Progenitor cell of endocrine pancreas (in vitro differentiated cells): ENCODE measurements at regions not wholly inside any gene's neighbourhood (a gene's known extent, or its start where the extent isn't known, plus 50 kb on each side); places are given as distances from the start of the nearest gene placed in this dataset.

ENCODE experiments used
- DNase-seq: peaks from one replicate; pipeline ENCODE4 v3.0.0; 2021; ENCODE audit warnings: low spot score; ENCODE audit not compliant: unreplicated experiment
- H3K27ac Mint-ChIP-seq: 2 replicates; pipeline ENCODE4 v1.8.0; 2021; ENCODE audit warnings: mild to moderate bottlenecking, moderate library complexity, mixed read lengths
- H3K27me3 Mint-ChIP-seq: 2 replicates; pipeline ENCODE4 v1.8.0; 2021; ENCODE audit warnings: mixed read lengths
- H3K36me3 Mint-ChIP-seq: 2 replicates; pipeline ENCODE4 v1.8.0; 2022; ENCODE audit warnings: mixed read lengths; ENCODE audit not compliant: insufficient read depth
- H3K4me1 Mint-ChIP-seq: 2 replicates; pipeline ENCODE4 v1.8.0; 2021; ENCODE audit warnings: low read depth, mixed read lengths
- H3K4me3 Mint-ChIP-seq: 2 replicates; pipeline ENCODE4 v1.8.0; 2021; ENCODE audit warnings: low read depth, mild to moderate bottlenecking, moderate library complexity, mixed read lengths
- H3K9me3 Mint-ChIP-seq: 2 replicates; pipeline ENCODE4 v1.8.0; 2021; ENCODE audit warnings: low read depth, mixed read lengths
- CTCF ChIP-seq: fragments of 200-600 bp; sonication (generic); IDR thresholded peaks from one replicate; pipeline ENCODE4 v1.5.0; 2021; ENCODE audit warnings: antibody characterized with exemption, mild to moderate bottlenecking; ENCODE audit not compliant: unreplicated experiment

GRCh38 chr22:48647606-48648515 lies 1179.8 kb downstream of the BRD1 start:
- Mint-ChIP-seq H3K27ac (no peak overlapping the region), H3K4me3 (no peak overlapping the region), H3K9me3 (no peaks in the 10 kb centered on the region), H3K4me1 (no peaks in the 10 kb centered on the region), H3K27me3 (no peaks in the 10 kb centered on the region), H3K36me3 (no peaks in the 10 kb centered on the region)
- TF ChIP-seq CTCF, result no peak
- DNase-seq, result no peak

GRCh38 chr22:48647051-48647450 lies 1180.6 kb downstream of the BRD1 start:
- TF ChIP-seq CTCF, result no peak
- Mint-ChIP-seq H3K9me3 (no peaks in the 10 kb centered on the region), H3K36me3 (no peaks in the 10 kb centered on the region), H3K27me3 (no peaks in the 10 kb centered on the region), H3K4me1 (no peaks in the 10 kb centered on the region), H3K4me3 (no peak overlapping the region), H3K27ac (peak overlapping the region; percentile 41)
- DNase-seq, result no peak

- H3K27ac Mint-ChIP-seq, result no peak overlapping the region
- DNase-seq, result no peak
- no peak overlapping the region for H3K4me3 Mint-ChIP-seq
- no peaks in the 10 kb centered on the region for H3K27me3 Mint-ChIP-seq
- no peaks in the 10 kb centered on the region for H3K4me1 Mint-ChIP-seq
- H3K36me3 Mint-ChIP-seq, result no peaks in the 10 kb centered on the region
- TF ChIP-seq CTCF, result no peak
- no peaks in the 10 kb centered on the region for H3K9me3 Mint-ChIP-seq
Observed at GRCh38 chr22:48646216-48646925, 1181.3 kb downstream of the BRD1 start.

DNA sequence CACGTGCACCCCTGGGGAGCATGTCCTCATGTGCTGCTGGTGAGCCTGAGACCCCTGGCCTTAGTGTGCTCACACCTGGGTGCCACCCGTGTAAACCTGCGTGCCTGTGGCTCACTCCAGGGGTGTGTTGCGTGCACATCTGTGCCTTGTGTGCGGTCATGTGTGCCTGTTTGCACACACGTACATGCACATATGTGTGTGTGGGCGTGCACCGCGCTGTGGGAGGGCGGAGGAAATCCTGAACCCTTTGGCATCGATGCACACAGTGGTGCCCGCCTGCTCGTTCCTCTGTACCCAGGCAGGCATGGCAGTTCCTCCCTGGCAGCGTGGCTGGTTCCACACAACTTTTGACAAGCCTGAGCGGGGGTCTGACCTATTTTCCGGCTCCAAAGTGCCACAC lies 1181.9 kb downstream of the BRD1 start:
- no peak overlapping the region for H3K27ac Mint-ChIP-seq

More for the DNA sequence above, 1181.9 kb downstream of the BRD1 start:
- Mint-ChIP-seq H3K9me3 (no peaks in the 10 kb centered on the region), H3K36me3 (no peaks in the 10 kb centered on the region), H3K4me3 (no peak overlapping the region), H3K27me3 (no peaks in the 10 kb centered on the region), H3K4me1 (no peaks in the 10 kb centered on the region)
- TF ChIP-seq CTCF, result no peak
- no peak for DNase-seq
